ENCODE measurements at regions not wholly inside any gene's neighbourhood (a gene's known extent, or its start where the extent isn't known, plus 50 kb on each side); places are given as distances from the start of the nearest gene placed in this dataset.

GRCh38 chr4:151962138-151962823, 201.5 kb upstream of the GATB start:
- no peak for TF ChIP-seq REST (tag by site-specific recombination; IDR thresholded peaks at IDR 0.05)
- no peak for TF ChIP-seq KLF7 (tag by site-specific recombination; IDR thresholded peaks at IDR 0.05; ENCODE audit: borderline replicate concordance)
- TF ChIP-seq ZFP37 (tag by site-specific recombination; IDR thresholded peaks at IDR 0.05): no peak
- no peak for TF ChIP-seq CTCF (tag by site-specific recombination; IDR thresholded peaks at IDR 0.05)
- no peak for TF ChIP-seq ZNF354C (tag by site-specific recombination; IDR thresholded peaks at IDR 0.05; ENCODE audit: borderline replicate concordance, low read depth)
- TF ChIP-seq OSR2 (tag by site-specific recombination; IDR thresholded peaks at IDR 0.05): no peak
- TF ChIP-seq ZNF621 (tag by site-specific recombination; IDR thresholded peaks at IDR 0.05): no peak
- no peak for TF ChIP-seq SALL2 (tag by site-specific recombination; IDR thresholded peaks at IDR 0.05; ENCODE audit: borderline replicate concordance)
- TF ChIP-seq ZNF274 (IDR thresholded peaks at IDR 0.05; ENCODE audit: low read length): no peak
- TF ChIP-seq ZNF274 (tag by site-specific recombination; IDR thresholded peaks at IDR 0.05; ENCODE audit: borderline replicate concordance): no peak
- TF ChIP-seq ZNF548 (tag by site-specific recombination; IDR thresholded peaks at IDR 0.05): no peak
- TF ChIP-seq SP2 (tag by site-specific recombination; IDR thresholded peaks at IDR 0.05): no peak
- TF ChIP-seq ZNF26 (tag by site-specific recombination; IDR thresholded peaks at IDR 0.05): no peak
- TF ChIP-seq ZNF138 (tag by site-specific recombination; IDR thresholded peaks at IDR 0.05; ENCODE audit: borderline replicate concordance): no peak
- no peak for TF ChIP-seq ZNF148 (tag by site-specific recombination; IDR thresholded peaks at IDR 0.05; ENCODE audit: borderline replicate concordance)
